Activated naive CD4-positive, alpha-beta T cell treated with anti-CD3 and anti-CD28 coated beads, Interleukin-2, amount 10 ng/mL, durations not matched to agents 7 days and 5 days (primary cell): ENCODE measurements at regions not wholly inside any gene's neighbourhood (a gene's known extent, or its start where the extent isn't known, plus 50 kb on each side); places are given as distances from the start of the nearest gene placed in this dataset.
"Not testable (repeated sequence)": the region's sequence is repeated elsewhere in the genome, so short reads cannot be mapped to it uniquely, and the experiment has no call there.

ENCODE experiments used
- CTCF ChIA-PET: fragments of 350-600 bp; sonication (Branson Sonifier 250); formaldehyde crosslinking; loops from one replicate; lab custom pipeline; 2021; ENCODE audit warnings: antibody characterized with exemption; lab: Charles Lee
- DNase-seq: peaks from one replicate; pipeline ENCODE4 v3.0.0-alpha.2; 2020
- H3K27ac Mint-ChIP-seq: one replicate; pipeline ENCODE4 v1.8.0; 2021; ENCODE audit warnings: mild to moderate bottlenecking, moderate library complexity, mixed read lengths
- H3K27me3 Mint-ChIP-seq: one replicate; pipeline ENCODE4 v1.8.0; 2021; ENCODE audit warnings: mild to moderate bottlenecking, mixed read lengths
- H3K36me3 Mint-ChIP-seq: one replicate; pipeline ENCODE4 v1.8.0; 2021; ENCODE audit warnings: mixed read lengths
- H3K4me1 Mint-ChIP-seq: one replicate; pipeline ENCODE4 v1.8.0; 2021; ENCODE audit warnings: mixed read lengths
- H3K4me3 Mint-ChIP-seq: one replicate; pipeline ENCODE4 v1.8.0; 2021; ENCODE audit warnings: mild to moderate bottlenecking, moderate library complexity, mixed read lengths
- H3K9me3 Mint-ChIP-seq: one replicate; pipeline ENCODE4 v1.8.0; 2021; ENCODE audit warnings: mixed read lengths

DNA sequence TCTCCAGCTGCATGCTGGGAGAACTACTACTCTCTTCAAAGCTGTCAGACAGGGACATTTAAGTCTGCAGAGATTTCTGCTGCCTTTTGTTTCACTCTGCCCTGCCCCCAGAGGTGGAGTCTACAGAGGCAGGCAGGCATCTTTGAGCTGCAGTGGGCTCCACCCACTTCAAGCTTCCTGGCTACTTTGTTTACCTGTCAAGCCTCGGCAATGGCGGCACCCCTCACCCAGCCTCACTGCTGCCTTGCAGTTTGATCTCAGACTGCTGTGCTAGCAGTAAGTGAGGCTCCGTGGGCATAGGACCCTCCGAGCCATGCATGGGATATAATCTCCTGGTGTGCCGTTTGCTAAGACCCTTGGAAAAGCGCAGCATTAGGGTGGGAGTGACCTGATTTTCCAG is 61.7 kb downstream of the DMRTA1 start:
- H3K4me1 Mint-ChIP-seq, H3K4me3 Mint-ChIP-seq, CTCF ChIA-PET, H3K27me3 Mint-ChIP-seq, H3K36me3 Mint-ChIP-seq, DNase-seq, H3K27ac Mint-ChIP-seq, H3K9me3 Mint-ChIP-seq: not testable (repeated sequence)

DNA sequence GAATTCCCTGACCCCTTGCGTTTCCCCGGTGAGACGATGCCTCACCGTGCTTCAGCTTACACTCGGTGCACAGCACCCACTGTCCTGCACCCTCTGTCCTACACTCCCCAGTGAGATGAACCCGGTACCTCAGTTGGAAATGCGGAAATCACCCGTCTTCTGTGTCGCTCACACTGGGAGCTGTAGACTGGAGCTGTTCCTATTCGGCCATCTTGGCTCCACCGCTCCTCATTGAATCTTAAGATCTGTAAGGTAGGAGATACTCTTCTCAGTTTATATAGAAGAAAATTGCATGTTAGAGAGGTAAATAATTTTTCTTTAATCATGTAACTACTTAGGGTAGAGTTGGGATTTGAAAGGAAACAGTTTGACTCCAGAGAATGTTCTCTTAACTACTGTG is 62.2 kb downstream of the DMRTA1 start:
- H3K36me3 Mint-ChIP-seq: no peaks in the 10 kb centered on the region
- CTCF ChIA-PET: no interaction called here
- H3K27ac Mint-ChIP-seq: no peak overlapping the region
- H3K4me3 Mint-ChIP-seq: no peak overlapping the region
- no peaks in the 10 kb centered on the region for H3K27me3 Mint-ChIP-seq
- peaks cover 2% of the 10 kb centered on the region for H3K9me3 Mint-ChIP-seq
- no peaks in the 10 kb centered on the region for H3K4me1 Mint-ChIP-seq
- no peak for DNase-seq

- CTCF ChIA-PET: no interaction called here
- Mint-ChIP-seq H3K4me1 (no peaks in the 10 kb centered on the region), H3K9me3 (peaks cover 2% of the 10 kb centered on the region), H3K36me3 (no peaks in the 10 kb centered on the region), H3K4me3 (no peak overlapping the region), H3K27ac (no peak overlapping the region), H3K27me3 (no peaks in the 10 kb centered on the region)
- DNase-seq: no peak
Measured at GRCh38 chr9:22512495-22512894, 65.9 kb downstream of the DMRTA1 start.

DNA sequence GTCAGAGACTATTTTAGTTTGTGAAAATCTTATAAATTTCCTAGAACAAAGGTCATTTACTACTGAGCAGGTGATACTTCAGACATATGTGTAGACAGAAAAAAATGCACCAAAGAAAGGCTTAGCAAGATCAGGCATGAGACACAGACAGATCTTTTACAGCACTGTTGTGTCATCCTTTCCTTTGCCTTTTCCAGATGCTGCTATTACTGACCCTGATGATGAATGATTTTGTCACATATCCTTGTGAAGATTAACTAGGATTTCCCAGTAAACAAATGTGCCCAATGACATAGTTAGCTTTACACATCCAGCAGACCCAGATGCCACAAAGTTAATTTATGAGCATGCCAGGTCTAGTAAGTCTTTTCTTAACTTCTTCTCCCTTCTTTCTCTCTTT is 68.2 kb downstream of the DMRTA1 start:
- DNase-seq: no peak
- CTCF ChIA-PET: no interaction called here
- Mint-ChIP-seq H3K27ac (no peak overlapping the region), H3K27me3 (no peaks in the 10 kb centered on the region), H3K4me1 (no peaks in the 10 kb centered on the region), H3K36me3 (no peaks in the 10 kb centered on the region), H3K9me3 (no peaks in the 10 kb centered on the region), H3K4me3 (no peak overlapping the region)

GRCh38 chr9:22522206-22522740 is 75.6 kb downstream of the DMRTA1 start:
- Mint-ChIP-seq H3K36me3 (no peaks in the 10 kb centered on the region), H3K9me3 (no peaks in the 10 kb centered on the region), H3K27me3 (no peaks in the 10 kb centered on the region), H3K4me3 (no peak overlapping the region), H3K4me1 (no peaks in the 10 kb centered on the region), H3K27ac (no peak overlapping the region)
- DNase-seq: no peak
- CTCF ChIA-PET: no interaction called here

DNA sequence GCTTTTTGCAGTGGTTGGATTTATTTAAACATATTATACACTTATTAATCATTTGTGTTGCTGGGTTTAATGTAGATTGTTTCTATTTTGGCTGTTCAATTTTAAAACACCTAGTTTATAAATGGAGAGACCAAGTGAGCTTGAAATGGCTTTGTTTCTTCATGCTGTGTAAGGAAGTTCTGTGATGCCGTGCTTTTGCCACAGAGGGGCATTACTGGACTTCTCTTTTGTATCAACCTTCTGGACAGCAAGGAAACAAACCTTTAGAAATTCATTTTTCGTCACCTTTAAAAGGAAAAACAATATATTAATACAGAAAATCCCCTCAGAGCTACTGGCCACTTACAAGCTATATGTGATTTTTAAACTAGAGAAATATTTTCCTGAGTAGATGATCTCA is 81.9 kb downstream of the DMRTA1 start:
- H3K36me3 Mint-ChIP-seq: no peaks in the 10 kb centered on the region
- H3K4me1 Mint-ChIP-seq: no peaks in the 10 kb centered on the region
- no peaks in the 10 kb centered on the region for H3K27me3 Mint-ChIP-seq
- CTCF ChIA-PET: no interaction called here
- H3K27ac Mint-ChIP-seq: no peak overlapping the region
- no peak for DNase-seq
- H3K9me3 Mint-ChIP-seq: no peaks in the 10 kb centered on the region
- H3K4me3 Mint-ChIP-seq: no peak overlapping the region

- no peaks in the 10 kb centered on the region for H3K4me1 Mint-ChIP-seq
- H3K9me3 Mint-ChIP-seq: no peaks in the 10 kb centered on the region
- no peak overlapping the region for H3K4me3 Mint-ChIP-seq
Measured at GRCh38 chr9:22529426-22530199, 83.0 kb downstream of the DMRTA1 start.

GRCh38 chr9:22535780-22536179 is 89.2 kb downstream of the DMRTA1 start:
- no peaks in the 10 kb centered on the region for H3K4me1 Mint-ChIP-seq
- H3K4me3 Mint-ChIP-seq: no peak overlapping the region
- DNase-seq: no peak
- no peaks in the 10 kb centered on the region for H3K9me3 Mint-ChIP-seq
- CTCF ChIA-PET: interaction anchor here (1.2 kb wide), 1 partner anchor 11 kb away, joined by 3 read pairs; no protein-coding TSS in a partner anchor
- no peak overlapping the region for H3K27ac Mint-ChIP-seq
- no peaks in the 10 kb centered on the region for H3K36me3 Mint-ChIP-seq
- no peaks in the 10 kb centered on the region for H3K27me3 Mint-ChIP-seq

More at GRCh38 chr9:22529426-22530199, 83.0 kb downstream of the DMRTA1 start:
- Mint-ChIP-seq H3K27me3 (no peaks in the 10 kb centered on the region), H3K27ac (no peak overlapping the region), H3K36me3 (no peaks in the 10 kb centered on the region)
- no peak for DNase-seq
- CTCF ChIA-PET: no interaction called here

- H3K27ac Mint-ChIP-seq: no peak overlapping the region
- H3K9me3 Mint-ChIP-seq: no peaks in the 10 kb centered on the region
- H3K4me3 Mint-ChIP-seq: no peak overlapping the region
- CTCF ChIA-PET: no interaction called here
- H3K27me3 Mint-ChIP-seq: no peaks in the 10 kb centered on the region
- no peaks in the 10 kb centered on the region for H3K4me1 Mint-ChIP-seq
- H3K36me3 Mint-ChIP-seq: no peaks in the 10 kb centered on the region
- no peak for DNase-seq
Measured at GRCh38 chr9:22537721-22538120, 91.1 kb downstream of the DMRTA1 start.

DNA sequence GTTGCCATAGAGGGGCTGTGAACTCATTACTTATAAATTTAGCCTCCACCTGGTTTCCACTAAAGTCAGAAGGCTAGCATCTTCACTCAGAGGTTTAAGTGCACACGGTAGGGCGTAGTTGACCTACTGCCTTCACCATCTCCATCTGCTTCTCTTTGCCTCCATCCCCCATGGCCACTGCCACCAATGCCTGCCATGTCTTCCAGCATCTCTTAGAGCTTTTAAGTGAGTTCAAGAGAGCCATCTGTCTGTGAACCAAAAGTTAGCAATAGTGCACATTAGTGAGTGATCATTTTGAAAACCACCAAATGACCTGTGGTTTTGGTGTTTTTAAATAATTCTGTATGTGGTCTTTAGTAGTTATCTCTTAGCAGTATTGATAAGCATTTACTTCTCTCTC is 102.0 kb downstream of the DMRTA1 start:
- no peak overlapping the region for H3K27ac Mint-ChIP-seq
- H3K27me3 Mint-ChIP-seq: no peaks in the 10 kb centered on the region
- DNase-seq: no peak
- no peaks in the 10 kb centered on the region for H3K4me1 Mint-ChIP-seq
- H3K36me3 Mint-ChIP-seq: no peaks in the 10 kb centered on the region
- no peaks in the 10 kb centered on the region for H3K9me3 Mint-ChIP-seq
- no peak overlapping the region for H3K4me3 Mint-ChIP-seq
- CTCF ChIA-PET: no interaction called here

GRCh38 chr9:22574740-22575139 is 128.1 kb downstream of the DMRTA1 start:
- H3K4me3 Mint-ChIP-seq: no peak overlapping the region

DNA sequence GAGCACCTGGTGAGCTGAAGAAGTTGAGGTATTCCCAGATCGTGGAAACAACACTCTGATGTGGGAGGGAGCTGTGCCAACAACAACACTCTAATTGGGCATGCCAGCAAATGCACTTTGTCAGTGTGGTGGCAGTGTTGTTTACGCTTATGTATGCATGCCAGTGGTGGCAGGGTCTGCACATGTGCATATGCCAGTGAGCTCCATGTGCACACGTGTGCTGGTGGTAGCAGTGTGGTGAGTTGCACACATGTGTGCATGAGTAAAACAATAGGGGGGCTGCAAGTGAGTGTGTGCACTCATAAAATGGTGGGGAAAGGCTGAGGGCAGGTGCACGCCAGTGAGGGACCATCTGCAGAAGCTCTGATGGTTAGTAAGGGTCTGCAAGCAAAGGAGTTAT is 134.2 kb downstream of the DMRTA1 start:
- Mint-ChIP-seq H3K36me3 (no peaks in the 10 kb centered on the region), H3K4me3 (no peak overlapping the region), H3K27ac (no peak overlapping the region), H3K9me3 (peaks cover 19% of the 10 kb centered on the region), H3K4me1 (no peaks in the 10 kb centered on the region), H3K27me3 (no peaks in the 10 kb centered on the region)
- DNase-seq: no peak
- CTCF ChIA-PET: no interaction called here

More at GRCh38 chr9:22574740-22575139, 128.1 kb downstream of the DMRTA1 start:
- Mint-ChIP-seq H3K4me1 (no peaks in the 10 kb centered on the region), H3K36me3 (no peaks in the 10 kb centered on the region), H3K27me3 (no peaks in the 10 kb centered on the region), H3K27ac (no peak overlapping the region), H3K9me3 (peaks cover 26% of the 10 kb centered on the region)
- CTCF ChIA-PET: no interaction called here
- no peak for DNase-seq

GRCh38 chr9:22582221-22582620 is 135.6 kb downstream of the DMRTA1 start:
- Mint-ChIP-seq H3K4me1 (no peaks in the 10 kb centered on the region), H3K27ac (no peak overlapping the region), H3K27me3 (no peaks in the 10 kb centered on the region), H3K9me3 (peaks cover 19% of the 10 kb centered on the region), H3K4me3 (no peak overlapping the region), H3K36me3 (no peaks in the 10 kb centered on the region)
- CTCF ChIA-PET: no interaction called here
- DNase-seq: no peak

DNA sequence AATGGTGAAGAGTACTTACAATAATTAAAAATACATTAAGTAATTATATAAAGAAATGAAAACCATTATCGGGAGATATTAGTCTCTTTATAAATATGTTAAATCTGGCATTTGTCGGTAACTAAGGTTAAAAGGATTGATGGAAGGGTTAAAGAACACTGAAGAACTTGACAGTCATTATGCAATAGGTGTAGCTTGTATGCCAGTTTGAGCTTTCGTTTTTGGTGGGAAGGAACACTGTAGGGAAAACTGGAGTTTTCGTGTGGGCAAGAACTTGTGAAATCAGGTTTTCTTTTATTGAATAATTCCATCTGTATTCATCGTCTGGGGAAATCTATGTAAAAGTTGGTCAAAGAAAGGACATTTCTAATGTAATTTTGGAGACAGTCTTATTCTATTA is 142.3 kb downstream of the DMRTA1 start:
- no peaks in the 10 kb centered on the region for H3K27me3 Mint-ChIP-seq
- H3K4me1 Mint-ChIP-seq: no peaks in the 10 kb centered on the region
- H3K36me3 Mint-ChIP-seq: no peaks in the 10 kb centered on the region
- CTCF ChIA-PET: no interaction called here
- no peak overlapping the region for H3K4me3 Mint-ChIP-seq
- DNase-seq: no peak
- no peak overlapping the region for H3K27ac Mint-ChIP-seq
- H3K9me3 Mint-ChIP-seq: no peaks in the 10 kb centered on the region

- no peak for DNase-seq
- Mint-ChIP-seq H3K9me3 (no peaks in the 10 kb centered on the region), H3K4me1 (no peaks in the 10 kb centered on the region), H3K4me3 (no peak overlapping the region), H3K27me3 (no peaks in the 10 kb centered on the region), H3K36me3 (no peaks in the 10 kb centered on the region), H3K27ac (no peak overlapping the region)
- CTCF ChIA-PET: no interaction called here
Measured at GRCh38 chr9:22590336-22591033, 143.9 kb downstream of the DMRTA1 start.
